Gastrocnemius medialis (tissue), 4 donors: ENCODE measurements at regions not wholly inside any gene's neighbourhood (a gene's known extent, or its start where the extent isn't known, plus 50 kb on each side); places are given as distances from the start of the nearest gene placed in this dataset.

ENCODE experiments used
- CTCF ChIP-seq, 5 experiments: fragments of 450-650 bp in 3 of 5; fragments of 200-600 bp in 2 of 5; sonication (generic) in 2 of 5; IDR thresholded peaks in 4 of 5; conservative IDR thresholded peaks in 1 of 5; 1 replicate in 4 of 5; 2 replicates in 1 of 5; pipeline ENCODE4 v1.5.1; 2016 to 2019; ENCODE audit warnings: antibody characterized with exemption in 5 of 5, mild to moderate bottlenecking in 3 of 5, moderate library complexity in 3 of 5
- POLR2A ChIP-seq, 2 donors: fragments of 450-650 bp; IDR thresholded peaks; one replicate each; pipeline ENCODE4 v1.6.1; 2017; ENCODE audit warnings: antibody characterized with exemption in 2 of 2, mild to moderate bottlenecking in 2 of 2, moderate library complexity in 2 of 2

- no peak for TF ChIP-seq POLR2A (IDR thresholded peaks at IDR 0.05)
- no peak for TF ChIP-seq CTCF (IDR thresholded peaks at IDR 0.05 in 4 of 5, conservative IDR thresholded peaks at IDR 0.05 in 1 of 5)
Measured at GRCh38 chr10:10545771-10546170, 471.9 kb upstream of the CELF2 start.
